ENCODE measurements at regions not wholly inside any gene's neighbourhood (a gene's known extent, or its start where the extent isn't known, plus 50 kb on each side); places are given as distances from the start of the nearest gene placed in this dataset.

GRCh38 chr4:27916452-27917184 is 1056.0 kb downstream of the STIM2 start:
- H3K9ac ChIP-seq (ENCODE audit: low read length in 3 of 3) = no peak overlapping the region
- no peak overlapping the region for H3K4me3 ChIP-seq (ENCODE audit: low read length in 3 of 3)
- no peak overlapping the region for H3K27ac ChIP-seq (ENCODE audit: low read depth in 2 of 2, low read length in 2 of 2)
- no peaks in the 10 kb centered on the region for H3K36me3 ChIP-seq (ENCODE audit: control insufficient read depth in 2 of 3, insufficient read depth in 3 of 3, low read length in 3 of 3)
- H3K9me3 ChIP-seq (ENCODE audit: control insufficient read depth in 2 of 3, insufficient read depth in 1 of 3, low read length in 3 of 3) = no peaks in the 10 kb centered on the region
- FAIRE-seq (no peak), DNase-seq (no peak)
- intact Hi-C loops (cut with DNase I) = no loop called here
- H3K4me1 ChIP-seq (ENCODE audit: control insufficient read depth in 2 of 3, insufficient read depth in 2 of 3, low read depth in 1 of 3, low read length in 3 of 3) = no peaks in the 10 kb centered on the region
- H3K27me3 ChIP-seq (ENCODE audit: control insufficient read depth, insufficient read depth, low read length) = no peaks in the 10 kb centered on the region
- TF ChIP-seq, protein P1, sequence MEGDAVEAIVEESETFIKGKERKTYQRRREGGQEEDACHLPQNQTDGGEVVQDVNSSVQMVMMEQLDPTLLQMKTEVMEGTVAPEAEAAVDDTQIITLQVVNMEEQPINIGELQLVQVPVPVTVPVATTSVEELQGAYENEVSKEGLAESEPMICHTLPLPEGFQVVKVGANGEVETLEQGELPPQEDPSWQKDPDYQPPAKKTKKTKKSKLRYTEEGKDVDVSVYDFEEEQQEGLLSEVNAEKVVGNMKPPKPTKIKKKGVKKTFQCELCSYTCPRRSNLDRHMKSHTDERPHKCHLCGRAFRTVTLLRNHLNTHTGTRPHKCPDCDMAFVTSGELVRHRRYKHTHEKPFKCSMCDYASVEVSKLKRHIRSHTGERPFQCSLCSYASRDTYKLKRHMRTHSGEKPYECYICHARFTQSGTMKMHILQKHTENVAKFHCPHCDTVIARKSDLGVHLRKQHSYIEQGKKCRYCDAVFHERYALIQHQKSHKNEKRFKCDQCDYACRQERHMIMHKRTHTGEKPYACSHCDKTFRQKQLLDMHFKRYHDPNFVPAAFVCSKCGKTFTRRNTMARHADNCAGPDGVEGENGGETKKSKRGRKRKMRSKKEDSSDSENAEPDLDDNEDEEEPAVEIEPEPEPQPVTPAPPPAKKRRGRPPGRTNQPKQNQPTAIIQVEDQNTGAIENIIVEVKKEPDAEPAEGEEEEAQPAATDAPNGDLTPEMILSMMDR (IDR thresholded peaks at IDR 0.05; ENCODE audit: borderline replicate concordance, extremely low read depth, insufficient read depth) = no peak

GRCh38 chr4:27917381-27917780 is 1056.7 kb downstream of the STIM2 start:
- Histone ChIP-seq H3K9ac (ENCODE audit: low read length in 3 of 3) (no peak overlapping the region), H3K27me3 (ENCODE audit: control insufficient read depth, insufficient read depth, low read length) (no peaks in the 10 kb centered on the region), H3K9me3 (ENCODE audit: control insufficient read depth in 2 of 3, insufficient read depth in 1 of 3, low read length in 3 of 3) (no peaks in the 10 kb centered on the region), H3K4me1 (ENCODE audit: control insufficient read depth in 2 of 3, insufficient read depth in 2 of 3, low read depth in 1 of 3, low read length in 3 of 3) (no peaks in the 10 kb centered on the region), H3K27ac (ENCODE audit: low read depth in 2 of 2, low read length in 2 of 2) (no peak overlapping the region), H3K4me3 (ENCODE audit: low read length in 3 of 3) (no peak overlapping the region), H3K36me3 (ENCODE audit: control insufficient read depth in 2 of 3, insufficient read depth in 3 of 3, low read length in 3 of 3) (no peaks in the 10 kb centered on the region)
- no peak for FAIRE-seq
- TF ChIP-seq, protein P1 (IDR thresholded peaks at IDR 0.05; ENCODE audit: borderline replicate concordance, extremely low read depth, insufficient read depth) = no peak
- intact Hi-C loops (cut with DNase I) = no loop called here
- DNase-seq = no peak

GRCh38 chr4:27921231-27921630 is 1060.6 kb downstream of the STIM2 start:
- Histone ChIP-seq H3K9me3 (ENCODE audit: control insufficient read depth in 2 of 3, insufficient read depth in 1 of 3, low read length in 3 of 3) (no peaks in the 10 kb centered on the region), H3K4me3 (ENCODE audit: low read length in 3 of 3) (no peak overlapping the region), H3K27ac (ENCODE audit: low read depth in 2 of 2, low read length in 2 of 2) (no peak overlapping the region), H3K36me3 (ENCODE audit: control insufficient read depth in 2 of 3, insufficient read depth in 3 of 3, low read length in 3 of 3) (no peaks in the 10 kb centered on the region), H3K9ac (ENCODE audit: low read length in 3 of 3) (no peak overlapping the region), H3K4me1 (ENCODE audit: control insufficient read depth in 2 of 3, insufficient read depth in 2 of 3, low read depth in 1 of 3, low read length in 3 of 3) (no peaks in the 10 kb centered on the region), H3K27me3 (ENCODE audit: control insufficient read depth, insufficient read depth, low read length) (no peaks in the 10 kb centered on the region)
- no peak for FAIRE-seq
- TF ChIP-seq, protein P1 (IDR thresholded peaks at IDR 0.05; ENCODE audit: borderline replicate concordance, extremely low read depth, insufficient read depth) = no peak
- DNase-seq = no peak
- intact Hi-C loops (cut with DNase I) = no loop called here
